Activated naive CD4-positive, alpha-beta T cell treated with anti-CD3 and anti-CD28 coated beads, Interleukin-2, amount 50 U/mL, for 24 hours (primary cell): ENCODE measurements at regions not wholly inside any gene's neighbourhood (a gene's known extent, or its start where the extent isn't known, plus 50 kb on each side); places are given as distances from the start of the nearest gene placed in this dataset.

Source experiments
- H3K27ac Mint-ChIP-seq: one replicate; pipeline ENCODE4 v1.8.0; 2021; ENCODE audit warnings: mild to moderate bottlenecking, mixed read lengths
- H3K27me3 Mint-ChIP-seq: one replicate; pipeline ENCODE4 v1.8.0; 2021; ENCODE audit warnings: mixed read lengths
- H3K36me3 Mint-ChIP-seq: one replicate; pipeline ENCODE4 v1.8.0; 2021; ENCODE audit warnings: mixed read lengths
- H3K4me1 Mint-ChIP-seq: one replicate; pipeline ENCODE4 v1.8.0; 2021; ENCODE audit warnings: mixed read lengths
- H3K4me3 Mint-ChIP-seq: one replicate; pipeline ENCODE4 v1.8.0; 2021; ENCODE audit warnings: mild to moderate bottlenecking, mixed read lengths
- H3K9me3 Mint-ChIP-seq: one replicate; pipeline ENCODE4 v1.8.0; 2021; ENCODE audit warnings: mixed read lengths

DNA sequence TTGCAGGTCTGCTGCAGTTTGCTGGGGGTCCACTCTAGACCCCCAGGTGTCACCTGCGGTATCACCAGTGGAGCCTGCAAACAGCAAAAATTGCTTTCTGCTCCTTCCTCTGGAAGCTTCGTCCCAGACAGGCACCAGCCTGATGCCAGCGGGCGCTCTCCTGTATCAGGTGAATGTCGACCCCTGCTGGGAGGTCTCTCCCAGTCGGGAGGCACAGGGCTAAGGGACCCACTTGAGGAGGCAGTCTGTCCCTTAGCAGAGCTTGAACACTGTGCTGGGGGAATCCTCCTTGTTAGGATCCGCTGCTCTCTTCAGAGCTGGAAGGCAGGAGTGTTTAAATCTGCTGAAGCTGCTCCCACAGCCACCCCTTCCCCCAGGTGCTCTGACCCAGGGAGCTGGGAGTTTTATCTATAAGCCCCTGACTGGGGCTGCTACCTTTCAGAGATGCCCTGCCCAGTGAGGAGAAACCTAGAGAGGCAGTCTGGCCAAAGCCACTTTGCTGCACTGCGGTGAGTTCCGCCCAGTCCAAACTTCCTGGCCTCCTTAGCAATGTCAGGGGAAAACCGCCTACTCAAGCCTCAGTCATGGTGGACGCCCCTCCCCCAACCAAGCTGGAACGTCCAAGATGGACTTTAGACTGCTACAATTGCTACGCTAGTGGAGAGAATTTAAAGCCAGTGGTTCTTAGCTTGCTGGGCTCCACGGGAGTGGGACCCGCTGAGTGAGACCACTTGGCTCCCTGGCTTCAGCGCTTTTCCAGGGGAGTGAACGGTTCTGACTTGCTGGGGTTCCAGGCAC lies 652.5 kb downstream of the KCNJ3 start:
- no peaks in the 10 kb centered on the region for H3K27me3 Mint-ChIP-seq
- H3K36me3 Mint-ChIP-seq, result no peaks in the 10 kb centered on the region
- H3K9me3 Mint-ChIP-seq, result no peaks in the 10 kb centered on the region
- H3K27ac Mint-ChIP-seq, result no peak overlapping the region
- no peak overlapping the region for H3K4me3 Mint-ChIP-seq
- H3K4me1 Mint-ChIP-seq, result no peaks in the 10 kb centered on the region

DNA sequence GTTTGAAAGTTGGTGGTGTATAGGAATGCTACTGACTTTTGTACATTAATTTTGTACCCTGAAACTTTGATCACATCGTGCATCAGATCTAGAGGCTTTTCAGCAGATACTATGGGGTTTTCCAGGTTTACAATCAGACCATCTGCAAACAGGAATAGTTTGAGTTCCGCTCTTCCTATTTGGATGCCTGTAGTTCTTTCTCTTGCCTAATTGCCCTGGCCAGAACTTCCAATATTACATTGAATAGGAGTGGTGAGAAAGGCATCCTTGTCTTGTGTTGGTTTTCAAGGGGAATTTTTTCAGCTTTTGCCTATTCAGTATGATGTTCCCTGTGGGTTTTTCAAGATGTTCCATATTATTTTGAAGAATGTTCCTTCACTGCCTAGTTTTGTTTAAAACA lies 633.5 kb downstream of the KCNJ3 start:
- H3K4me1 Mint-ChIP-seq, result no peaks in the 10 kb centered on the region
- no peaks in the 10 kb centered on the region for H3K27me3 Mint-ChIP-seq
- no peaks in the 10 kb centered on the region for H3K36me3 Mint-ChIP-seq
- no peaks in the 10 kb centered on the region for H3K9me3 Mint-ChIP-seq
- H3K27ac Mint-ChIP-seq, result no peak overlapping the region
- H3K4me3 Mint-ChIP-seq, result no peak overlapping the region

DNA sequence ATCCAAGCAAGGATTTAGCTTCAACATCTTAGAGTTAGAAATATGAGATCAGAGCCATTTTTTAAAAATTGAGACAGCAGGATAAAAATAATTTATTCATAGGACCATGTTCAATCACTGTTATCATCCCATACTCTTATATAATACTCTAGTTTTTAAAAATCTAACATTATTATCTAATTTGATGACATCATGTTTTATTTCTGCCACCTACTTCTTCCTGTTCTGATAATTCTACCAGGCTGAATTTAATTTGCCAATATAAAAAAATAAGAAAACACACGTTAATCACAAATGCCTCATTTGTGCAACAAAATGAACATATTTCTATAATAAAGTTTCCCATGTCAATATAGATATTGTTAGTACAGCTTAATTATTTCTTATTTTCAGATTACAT lies 621.7 kb downstream of the KCNJ3 start:
- no peaks in the 10 kb centered on the region for H3K27me3 Mint-ChIP-seq
- H3K27ac Mint-ChIP-seq, result no peak overlapping the region
- no peaks in the 10 kb centered on the region for H3K36me3 Mint-ChIP-seq
- no peaks in the 10 kb centered on the region for H3K9me3 Mint-ChIP-seq
- H3K4me1 Mint-ChIP-seq, result no peaks in the 10 kb centered on the region
- no peak overlapping the region for H3K4me3 Mint-ChIP-seq

DNA sequence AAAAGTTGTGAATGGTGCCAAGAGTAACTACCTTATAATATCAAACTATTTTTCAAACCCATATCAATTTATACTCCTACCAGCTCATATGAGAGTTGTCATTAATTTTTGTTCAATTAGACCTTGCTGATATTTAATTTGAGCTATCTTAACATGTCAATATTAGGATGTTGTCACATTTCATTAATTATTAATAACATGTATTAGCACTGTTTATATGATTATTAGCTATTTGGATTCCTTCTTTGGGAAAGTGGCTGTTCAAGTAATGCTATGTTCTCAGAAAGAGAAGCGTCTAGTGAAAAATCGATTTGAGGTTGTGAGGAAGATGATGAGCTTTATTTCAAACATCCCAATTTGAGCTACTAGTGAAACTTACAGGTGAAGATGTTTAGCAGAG lies 620.2 kb downstream of the KCNJ3 start:
- no peaks in the 10 kb centered on the region for H3K9me3 Mint-ChIP-seq
- no peaks in the 10 kb centered on the region for H3K36me3 Mint-ChIP-seq
- H3K4me3 Mint-ChIP-seq, result no peak overlapping the region
- H3K27ac Mint-ChIP-seq, result no peak overlapping the region
- no peaks in the 10 kb centered on the region for H3K27me3 Mint-ChIP-seq
- H3K4me1 Mint-ChIP-seq, result no peaks in the 10 kb centered on the region

DNA sequence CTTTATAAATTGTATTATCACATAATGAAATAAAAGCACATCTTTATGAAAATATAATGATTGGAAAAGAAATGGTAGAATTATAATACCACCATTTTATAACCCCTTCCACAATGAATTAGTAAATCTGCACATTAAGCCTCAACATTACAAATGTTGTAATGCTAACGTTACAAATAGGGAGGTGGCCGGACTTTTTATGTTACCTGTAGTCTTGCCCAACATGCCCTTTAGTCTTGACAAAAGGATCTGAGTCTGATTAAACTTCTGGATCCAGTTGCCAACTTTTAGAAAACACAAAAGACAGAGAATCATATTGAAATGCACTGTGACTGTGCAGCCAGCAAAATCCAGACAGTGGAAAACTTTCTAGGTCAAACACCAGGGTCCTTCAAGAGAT lies 617.3 kb downstream of the KCNJ3 start:
- Mint-ChIP-seq H3K4me1 (no peaks in the 10 kb centered on the region), H3K27ac (no peak overlapping the region), H3K36me3 (no peaks in the 10 kb centered on the region), H3K9me3 (no peaks in the 10 kb centered on the region), H3K4me3 (no peak overlapping the region), H3K27me3 (no peaks in the 10 kb centered on the region)

DNA sequence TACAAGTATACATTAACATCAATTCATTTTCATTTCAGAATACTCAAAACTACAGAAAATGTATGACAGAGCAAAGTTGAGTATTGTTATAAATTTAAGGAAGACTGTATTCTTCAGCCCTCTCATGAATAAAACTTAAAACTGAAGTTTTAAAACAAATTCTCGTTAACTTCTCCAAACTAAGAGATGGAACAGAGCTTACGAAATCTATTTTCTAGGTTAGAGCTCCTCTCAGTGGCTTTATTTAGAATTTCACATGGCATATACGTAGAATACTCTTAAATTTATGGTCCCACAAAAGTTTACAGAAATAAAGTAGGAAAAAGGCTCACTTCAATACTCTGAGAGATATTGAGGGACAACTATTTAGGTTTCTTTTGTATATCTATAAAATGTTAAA lies 612.1 kb downstream of the KCNJ3 start:
- Mint-ChIP-seq H3K9me3 (no peaks in the 10 kb centered on the region), H3K4me3 (no peak overlapping the region), H3K27me3 (no peaks in the 10 kb centered on the region), H3K4me1 (no peaks in the 10 kb centered on the region), H3K36me3 (no peaks in the 10 kb centered on the region), H3K27ac (no peak overlapping the region)

DNA sequence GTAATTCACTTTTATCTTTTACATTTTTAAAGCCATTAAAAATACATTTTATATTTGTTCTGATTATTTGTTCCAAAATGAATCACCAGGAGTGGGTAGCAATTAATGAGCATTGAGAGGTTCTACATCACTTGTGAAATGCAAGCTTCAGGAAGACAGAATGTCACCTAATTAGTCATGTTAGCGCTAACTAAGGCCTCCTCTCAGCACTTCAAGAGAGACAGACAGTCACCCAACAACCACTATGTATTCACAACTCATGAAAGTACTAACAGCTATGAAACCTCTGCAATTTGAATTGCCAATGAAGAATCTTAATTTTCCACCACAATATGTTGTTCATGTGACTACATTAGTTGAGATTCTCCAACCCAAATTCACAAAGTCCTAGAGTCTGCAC lies 611.0 kb downstream of the KCNJ3 start:
- no peak overlapping the region for H3K27ac Mint-ChIP-seq

DNA sequence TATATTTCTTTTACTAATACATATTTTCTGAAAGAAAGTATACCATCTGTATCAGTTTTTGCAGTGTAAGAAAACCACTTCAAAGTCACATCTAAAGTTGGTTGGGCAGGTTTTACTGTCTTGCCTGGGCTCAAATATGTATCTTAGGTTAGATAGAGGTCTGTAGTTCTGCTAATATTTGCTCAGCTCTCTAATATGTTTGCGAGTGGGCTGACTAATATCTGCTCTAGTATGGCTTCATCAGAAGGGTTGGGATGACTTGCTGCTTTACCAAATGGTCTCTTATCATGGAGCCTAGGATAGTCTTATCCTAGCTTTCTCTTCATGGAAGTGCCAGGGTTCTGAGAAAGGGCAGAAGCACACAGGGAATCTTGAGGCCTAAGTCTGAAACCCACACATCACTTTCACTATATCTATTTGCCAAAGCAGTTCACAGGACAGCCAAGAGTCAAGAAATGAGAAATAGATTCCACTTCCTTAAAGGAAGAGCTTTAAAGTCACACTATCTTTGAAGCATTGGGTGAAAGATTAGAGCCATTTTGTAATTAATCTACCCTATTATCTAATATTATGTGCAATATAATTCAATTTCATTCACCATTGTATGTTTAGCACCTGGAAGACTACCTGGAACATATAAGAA lies 610.0 kb downstream of the KCNJ3 start:
- no peak overlapping the region for H3K4me3 Mint-ChIP-seq
- H3K9me3 Mint-ChIP-seq, result no peaks in the 10 kb centered on the region
- H3K36me3 Mint-ChIP-seq, result no peaks in the 10 kb centered on the region
- no peaks in the 10 kb centered on the region for H3K27me3 Mint-ChIP-seq
- H3K4me1 Mint-ChIP-seq, result no peaks in the 10 kb centered on the region
- H3K27ac Mint-ChIP-seq, result no peak overlapping the region

More for the DNA sequence above, 611.0 kb downstream of the KCNJ3 start:
- Mint-ChIP-seq H3K27me3 (no peaks in the 10 kb centered on the region), H3K4me1 (no peaks in the 10 kb centered on the region), H3K4me3 (no peak overlapping the region), H3K9me3 (no peaks in the 10 kb centered on the region), H3K36me3 (no peaks in the 10 kb centered on the region)

DNA sequence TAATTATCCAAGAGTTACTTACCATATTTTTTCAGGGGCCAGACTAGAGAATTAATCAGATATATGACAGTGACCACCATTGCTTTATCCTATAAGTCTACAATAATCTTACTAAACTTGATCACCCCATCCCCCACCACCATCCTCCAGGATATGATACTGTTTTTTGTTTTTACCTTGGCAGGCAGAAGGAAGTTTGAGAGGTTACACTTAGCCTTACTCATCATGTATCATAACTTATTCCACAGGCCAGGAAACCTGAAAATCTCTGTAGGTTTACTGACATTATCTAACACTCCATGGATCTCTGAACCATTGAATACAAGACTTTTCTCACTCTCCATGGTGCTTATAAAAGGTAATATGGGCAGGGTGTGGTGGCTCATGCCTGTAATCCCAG lies 602.7 kb downstream of the KCNJ3 start:
- Mint-ChIP-seq H3K4me3 (no peak overlapping the region), H3K9me3 (no peaks in the 10 kb centered on the region), H3K27me3 (no peaks in the 10 kb centered on the region), H3K36me3 (no peaks in the 10 kb centered on the region), H3K27ac (no peak overlapping the region), H3K4me1 (no peaks in the 10 kb centered on the region)

DNA sequence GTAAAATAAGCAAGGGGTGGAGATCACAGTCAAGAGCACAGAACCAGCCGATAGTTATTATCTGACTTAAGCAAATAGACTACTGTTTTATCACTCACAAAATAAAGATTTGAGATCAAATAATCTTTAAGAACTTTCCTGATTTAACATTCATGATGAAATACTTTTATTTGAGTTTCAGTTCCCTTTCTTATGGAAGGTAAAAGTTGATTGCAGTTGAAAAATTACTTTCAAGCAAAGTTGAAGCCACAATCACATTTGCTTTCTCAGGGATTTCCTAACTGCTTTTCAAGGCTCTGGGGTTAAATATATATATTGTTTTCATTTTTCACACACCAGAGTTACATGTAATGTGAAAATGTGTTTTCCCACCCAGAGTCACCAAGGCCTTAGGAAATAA lies 599.5 kb downstream of the KCNJ3 start:
- no peaks in the 10 kb centered on the region for H3K9me3 Mint-ChIP-seq
- no peak overlapping the region for H3K4me3 Mint-ChIP-seq
- H3K27ac Mint-ChIP-seq, result no peak overlapping the region
- H3K27me3 Mint-ChIP-seq, result no peaks in the 10 kb centered on the region
- no peaks in the 10 kb centered on the region for H3K4me1 Mint-ChIP-seq
- no peaks in the 10 kb centered on the region for H3K36me3 Mint-ChIP-seq

DNA sequence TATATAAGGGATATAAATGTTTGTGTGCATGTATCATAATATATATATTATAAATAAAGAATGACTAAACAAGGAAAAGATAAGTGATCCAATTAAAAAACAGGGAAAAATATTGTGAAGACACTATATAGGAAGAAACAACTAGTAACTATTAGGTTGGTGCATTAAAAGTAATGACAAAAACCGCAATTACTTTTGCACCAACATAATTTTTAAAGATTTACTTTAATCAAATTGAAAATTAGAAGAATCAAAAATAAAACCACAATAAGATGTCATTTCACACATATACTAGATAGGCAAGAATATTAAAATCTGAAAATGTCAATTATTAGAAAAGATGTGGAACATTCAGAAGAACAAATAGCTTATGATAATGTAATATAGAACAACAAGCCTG lies 595.9 kb downstream of the KCNJ3 start:
- Mint-ChIP-seq H3K27me3 (no peaks in the 10 kb centered on the region), H3K27ac (no peak overlapping the region), H3K36me3 (no peaks in the 10 kb centered on the region), H3K4me1 (no peaks in the 10 kb centered on the region), H3K9me3 (no peaks in the 10 kb centered on the region), H3K4me3 (no peak overlapping the region)

DNA sequence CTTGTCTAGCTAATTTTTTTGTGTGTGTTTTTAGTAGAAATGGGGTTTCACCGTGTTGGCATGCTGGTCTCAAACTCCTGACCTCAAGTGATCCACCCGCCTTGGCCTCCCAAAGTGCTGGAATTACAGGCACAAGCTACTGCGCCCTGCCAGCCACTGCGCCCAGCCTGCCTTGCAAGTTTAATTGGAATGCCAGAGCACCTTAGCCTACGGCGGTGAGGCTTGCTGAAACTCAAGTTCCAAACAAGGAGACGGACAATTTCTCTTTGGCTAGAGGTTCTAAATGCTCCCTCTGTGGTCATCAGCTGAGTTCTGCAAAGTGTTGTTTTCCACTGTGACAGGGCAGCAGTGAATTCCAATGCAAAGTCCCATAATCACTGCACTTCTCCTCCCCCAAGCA lies 583.4 kb downstream of the KCNJ3 start:
- Mint-ChIP-seq H3K36me3 (no peaks in the 10 kb centered on the region), H3K4me1 (no peaks in the 10 kb centered on the region), H3K4me3 (no peak overlapping the region), H3K27ac (no peak overlapping the region), H3K9me3 (no peaks in the 10 kb centered on the region), H3K27me3 (no peaks in the 10 kb centered on the region)

DNA sequence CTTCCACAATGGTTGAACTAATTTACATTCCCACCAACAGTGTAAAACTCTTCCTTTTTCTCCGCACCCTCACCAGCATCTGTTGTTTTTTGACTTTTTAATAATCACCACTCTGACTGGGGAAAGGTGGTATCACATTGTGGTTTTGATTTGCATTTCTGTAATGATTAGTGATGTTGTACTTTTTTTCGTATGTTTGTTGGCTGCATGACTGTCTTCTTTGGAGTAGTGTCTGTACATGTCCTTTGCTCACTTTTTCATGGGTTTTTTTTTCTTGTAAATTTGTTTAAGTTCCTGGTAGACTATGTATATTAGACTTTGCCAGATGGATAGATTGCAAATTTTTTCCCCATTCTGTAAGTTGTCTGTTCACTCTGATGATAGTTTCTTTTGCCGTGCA lies 574.8 kb downstream of the KCNJ3 start:
- H3K36me3 Mint-ChIP-seq, result no peaks in the 10 kb centered on the region
- H3K9me3 Mint-ChIP-seq, result no peaks in the 10 kb centered on the region
- H3K4me3 Mint-ChIP-seq, result no peak overlapping the region
- H3K4me1 Mint-ChIP-seq, result no peaks in the 10 kb centered on the region
- H3K27me3 Mint-ChIP-seq, result no peaks in the 10 kb centered on the region
- H3K27ac Mint-ChIP-seq, result no peak overlapping the region

DNA sequence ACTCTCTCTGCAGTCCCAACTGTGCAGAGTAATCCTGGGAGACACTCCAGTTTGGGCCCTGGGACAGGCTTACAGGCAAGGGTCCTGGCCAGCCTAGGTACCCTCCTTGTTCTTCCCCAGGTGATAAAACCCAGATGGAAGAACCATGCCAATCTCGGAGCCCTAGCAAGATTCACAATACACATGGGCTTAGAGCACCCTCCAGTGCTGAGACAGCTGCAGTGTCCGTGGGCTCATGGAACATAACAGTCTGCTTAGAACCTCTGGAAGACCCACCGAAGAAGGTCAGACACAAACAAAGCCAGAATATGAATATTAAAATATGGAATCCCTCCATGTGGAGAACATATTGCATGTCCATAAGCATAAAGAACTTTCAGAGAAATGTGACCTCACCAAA lies 568.1 kb downstream of the KCNJ3 start:
- no peak overlapping the region for H3K4me3 Mint-ChIP-seq
- H3K36me3 Mint-ChIP-seq, result no peaks in the 10 kb centered on the region

DNA sequence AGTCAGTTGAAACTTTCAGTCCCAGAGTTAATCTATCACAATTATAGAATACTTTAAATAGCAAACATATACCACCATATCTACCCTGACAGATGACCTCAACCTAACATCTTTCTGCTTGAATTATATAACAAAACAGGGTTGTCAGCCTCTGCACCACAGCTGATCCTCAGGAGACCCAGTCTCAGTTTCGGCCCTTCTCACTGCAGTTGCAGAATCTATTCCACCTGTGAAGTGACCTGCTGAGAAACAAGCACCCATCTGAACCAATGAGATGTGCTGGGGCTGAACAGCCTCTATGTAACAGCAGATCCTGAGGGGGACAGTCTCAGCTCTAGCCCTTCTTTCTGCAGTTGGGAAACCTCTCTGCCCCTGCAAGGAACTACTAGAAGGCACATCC lies 567.6 kb downstream of the KCNJ3 start:
- Mint-ChIP-seq H3K4me1 (no peaks in the 10 kb centered on the region), H3K9me3 (peaks cover 5% of the 10 kb centered on the region), H3K27ac (no peak overlapping the region), H3K36me3 (no peaks in the 10 kb centered on the region), H3K4me3 (no peak overlapping the region), H3K27me3 (no peaks in the 10 kb centered on the region)

More for the DNA sequence above, 568.1 kb downstream of the KCNJ3 start:
- Mint-ChIP-seq H3K9me3 (peaks cover 5% of the 10 kb centered on the region), H3K27ac (no peak overlapping the region), H3K27me3 (no peaks in the 10 kb centered on the region), H3K4me1 (no peaks in the 10 kb centered on the region)

DNA sequence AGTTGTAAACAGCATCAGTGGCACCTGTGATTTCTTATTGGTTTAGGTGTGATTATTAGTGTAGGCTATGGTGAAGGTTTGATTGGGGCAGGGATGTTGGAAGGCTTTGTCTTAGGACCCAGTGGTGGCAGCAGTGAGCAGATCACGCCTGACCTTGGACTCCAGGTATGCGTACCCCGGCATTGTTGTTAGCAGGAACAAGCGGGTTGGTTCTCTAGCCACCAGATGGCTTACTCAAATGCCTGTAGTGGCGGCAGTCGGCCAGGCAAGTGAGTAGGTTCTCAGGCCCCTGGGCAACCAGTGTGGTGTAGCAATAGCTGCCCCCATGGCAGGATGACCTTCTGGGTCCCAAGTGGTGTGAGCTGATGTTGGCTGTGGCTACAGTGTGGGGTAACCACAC lies 558.3 kb downstream of the KCNJ3 start:
- Mint-ChIP-seq H3K4me3 (no peak overlapping the region), H3K27ac (no peak overlapping the region)

DNA sequence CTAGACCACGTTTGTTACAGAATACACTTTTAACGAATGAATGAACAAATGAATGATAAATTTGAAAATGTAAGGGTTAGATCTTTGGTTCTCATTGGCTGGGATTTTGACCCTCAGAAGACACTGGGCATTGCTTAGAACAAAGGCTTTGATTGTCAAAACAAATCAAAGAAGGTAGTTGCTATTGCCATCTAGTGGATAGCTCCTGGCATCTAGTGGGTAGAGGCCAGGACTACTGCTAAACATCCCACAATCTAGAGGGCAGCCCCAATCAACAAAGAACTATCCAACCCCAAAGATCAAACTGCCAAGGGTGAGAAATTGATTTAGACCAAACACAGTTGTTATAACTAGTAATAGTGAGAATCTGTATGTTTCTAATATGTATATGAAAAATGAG lies 552.3 kb downstream of the KCNJ3 start:
- Mint-ChIP-seq H3K27ac (no peak overlapping the region), H3K36me3 (no peaks in the 10 kb centered on the region), H3K9me3 (peaks cover 4% of the 10 kb centered on the region)

More for the DNA sequence above, 558.3 kb downstream of the KCNJ3 start:
- Mint-ChIP-seq H3K9me3 (peaks cover 4% of the 10 kb centered on the region), H3K36me3 (no peaks in the 10 kb centered on the region), H3K4me1 (no peaks in the 10 kb centered on the region), H3K27me3 (no peaks in the 10 kb centered on the region)

More for the DNA sequence above, 552.3 kb downstream of the KCNJ3 start:
- H3K4me3 Mint-ChIP-seq, result no peak overlapping the region
- no peaks in the 10 kb centered on the region for H3K4me1 Mint-ChIP-seq
- H3K27me3 Mint-ChIP-seq, result no peaks in the 10 kb centered on the region
